Prostate gland (tissue), 2 donors: ENCODE measurements at regions not wholly inside any gene's neighbourhood (a gene's known extent, or its start where the extent isn't known, plus 50 kb on each side); places are given as distances from the start of the nearest gene placed in this dataset.
A peak's percentile ranks its signal among the peaks of the same experiment; 100 is the strongest.

Experiments
- CTCF ChIP-seq, 4 experiments: fragments of 200-600 bp in 2 of 4; fragments of 450-650 bp in 2 of 4; sonication (generic) in 2 of 4; IDR thresholded peaks; 1 replicate in 3 of 4; 2 replicates in 1 of 4; pipeline ENCODE4 v1.5.1; 2016 to 2019; ENCODE audit warnings: antibody characterized with exemption in 4 of 4, mild to moderate bottlenecking in 2 of 4, moderate library complexity in 2 of 4
- POLR2AphosphoS5 ChIP-seq: sonication (generic); formaldehyde crosslinking; IDR thresholded peaks from one replicate; pipeline ENCODE4 v1.6.1; 2017; ENCODE audit warnings: antibody characterized with exemption

DNA sequence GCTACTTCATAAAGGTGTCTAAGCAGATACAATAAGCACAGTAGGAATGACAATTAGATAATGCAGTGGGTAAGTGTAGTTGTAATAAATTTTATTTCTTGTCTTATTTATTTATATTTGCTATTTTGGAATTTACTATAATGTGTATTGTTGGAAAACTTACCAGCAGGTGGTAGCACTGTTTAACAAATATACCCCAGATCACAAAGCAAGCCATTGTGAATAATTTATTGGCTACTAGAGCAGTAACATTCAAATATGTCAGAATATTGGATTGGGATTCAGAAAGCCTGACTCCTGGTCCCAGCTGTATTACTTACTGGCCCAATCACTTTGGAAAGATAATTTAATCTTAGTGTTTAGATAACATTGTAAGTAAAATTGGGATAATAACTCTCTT is 78.0 kb downstream of the ISOC1 start:
- TF ChIP-seq CTCF (IDR thresholded peaks at IDR 0.05) (peak in 3 of 4 experiments; percentile 20 to 45 (median 36)), POLR2AphosphoS5 (no peak)
